Calu3 (cell line): ENCODE measurements at regions not wholly inside any gene's neighbourhood (a gene's known extent, or its start where the extent isn't known, plus 50 kb on each side); places are given as distances from the start of the nearest gene placed in this dataset.
"Not testable (repeated sequence)": the region's sequence is repeated elsewhere in the genome, so short reads cannot be mapped to it uniquely, and the experiment has no call there.

Experiments used
- BruUV-seq: library from RNA; stranded (reverse); fragments of 400-500 nt; replicated peaks from 2 replicates; lab custom pipeline; 2021; lab: Mats Ljungman, UMichigan
- CTCF ChIA-PET: fragments of 300-600 bp; sonication (Branson Sonifier 250); formaldehyde crosslinking; loops from one replicate; lab custom pipeline; 2022; ENCODE audit warnings: antibody characterized with exemption; lab: Charles Lee
- DNase-seq: peaks from one replicate; pipeline ENCODE4 v3.0.0; 2022
- H3K27ac Mint-ChIP-seq: one replicate; pipeline ENCODE4 v1.8.0; 2022; ENCODE audit warnings: mixed read lengths; ENCODE audit not compliant: unreplicated experiment
- H3K27me3 Mint-ChIP-seq: one replicate; pipeline ENCODE4 v1.8.0; 2022; ENCODE audit warnings: mixed read lengths; ENCODE audit not compliant: unreplicated experiment
- H3K36me3 Mint-ChIP-seq: one replicate; pipeline ENCODE4 v1.8.0; 2022; ENCODE audit warnings: mild to moderate bottlenecking, moderate library complexity, mixed read lengths; ENCODE audit not compliant: insufficient read depth, unreplicated experiment
- H3K4me1 Mint-ChIP-seq: one replicate; pipeline ENCODE4 v1.8.0; 2022; ENCODE audit warnings: mild to moderate bottlenecking, low read depth, mixed read lengths; ENCODE audit not compliant: unreplicated experiment
- H3K4me3 Mint-ChIP-seq: one replicate; pipeline ENCODE4 v1.8.0; 2022; ENCODE audit warnings: mild to moderate bottlenecking, low read depth, moderate library complexity, mixed read lengths; ENCODE audit not compliant: unreplicated experiment
- H3K9me3 Mint-ChIP-seq: one replicate; pipeline ENCODE4 v1.8.0; 2022; ENCODE audit warnings: low read depth, mixed read lengths; ENCODE audit not compliant: unreplicated experiment
- intact Hi-C: fragments of 100-400 bp; cut with micrococcal nuclease; formaldehyde crosslinking; loops from one replicate; pipeline ENCODE4 v1.10.0; 2022; ENCODE audit not compliant: unreplicated experiment
- TF ChIP-seq, protein P1 (sequence below): fragments of 200-600 bp; IDR thresholded peaks from one replicate; pipeline ENCODE4 v1.8.0; 2022; ENCODE audit warnings: antibody characterized with exemption; ENCODE audit not compliant: unreplicated experiment

DNA sequence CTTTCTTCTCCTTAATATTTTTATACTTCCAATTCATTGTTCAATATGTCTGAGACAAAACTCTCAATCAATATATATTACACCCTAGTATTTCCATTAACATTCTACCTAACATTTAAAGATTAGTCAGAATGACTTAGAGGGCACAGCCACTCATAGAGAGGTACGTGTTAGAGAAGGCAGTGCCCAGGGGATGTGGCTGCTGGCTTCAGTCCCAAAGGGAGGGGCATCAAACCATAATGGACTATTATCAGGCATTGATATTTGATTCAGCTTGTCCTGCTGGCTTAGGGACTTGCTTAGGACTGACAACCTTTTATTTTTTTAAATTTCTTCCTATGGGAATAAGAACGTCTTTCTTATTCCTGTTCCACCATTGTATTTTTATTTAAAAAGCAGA is 1392.0 kb upstream of the ATXN8OS start:
- no peaks in the 10 kb centered on the region for H3K27me3 Mint-ChIP-seq
- intact Hi-C loops, result no loop called here
- no peaks in the 10 kb centered on the region for H3K4me1 Mint-ChIP-seq
- TF ChIP-seq, protein P1, sequence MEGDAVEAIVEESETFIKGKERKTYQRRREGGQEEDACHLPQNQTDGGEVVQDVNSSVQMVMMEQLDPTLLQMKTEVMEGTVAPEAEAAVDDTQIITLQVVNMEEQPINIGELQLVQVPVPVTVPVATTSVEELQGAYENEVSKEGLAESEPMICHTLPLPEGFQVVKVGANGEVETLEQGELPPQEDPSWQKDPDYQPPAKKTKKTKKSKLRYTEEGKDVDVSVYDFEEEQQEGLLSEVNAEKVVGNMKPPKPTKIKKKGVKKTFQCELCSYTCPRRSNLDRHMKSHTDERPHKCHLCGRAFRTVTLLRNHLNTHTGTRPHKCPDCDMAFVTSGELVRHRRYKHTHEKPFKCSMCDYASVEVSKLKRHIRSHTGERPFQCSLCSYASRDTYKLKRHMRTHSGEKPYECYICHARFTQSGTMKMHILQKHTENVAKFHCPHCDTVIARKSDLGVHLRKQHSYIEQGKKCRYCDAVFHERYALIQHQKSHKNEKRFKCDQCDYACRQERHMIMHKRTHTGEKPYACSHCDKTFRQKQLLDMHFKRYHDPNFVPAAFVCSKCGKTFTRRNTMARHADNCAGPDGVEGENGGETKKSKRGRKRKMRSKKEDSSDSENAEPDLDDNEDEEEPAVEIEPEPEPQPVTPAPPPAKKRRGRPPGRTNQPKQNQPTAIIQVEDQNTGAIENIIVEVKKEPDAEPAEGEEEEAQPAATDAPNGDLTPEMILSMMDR, result no peak
- no peaks in the 10 kb centered on the region for H3K36me3 Mint-ChIP-seq
- DNase-seq, result no peak
- H3K9me3 Mint-ChIP-seq, result no peaks in the 10 kb centered on the region
- H3K4me3 Mint-ChIP-seq, result no peak overlapping the region
- H3K27ac Mint-ChIP-seq, result no peak overlapping the region
- BruUV-seq, result no TSS peak
- CTCF ChIA-PET, result no interaction called here

DNA sequence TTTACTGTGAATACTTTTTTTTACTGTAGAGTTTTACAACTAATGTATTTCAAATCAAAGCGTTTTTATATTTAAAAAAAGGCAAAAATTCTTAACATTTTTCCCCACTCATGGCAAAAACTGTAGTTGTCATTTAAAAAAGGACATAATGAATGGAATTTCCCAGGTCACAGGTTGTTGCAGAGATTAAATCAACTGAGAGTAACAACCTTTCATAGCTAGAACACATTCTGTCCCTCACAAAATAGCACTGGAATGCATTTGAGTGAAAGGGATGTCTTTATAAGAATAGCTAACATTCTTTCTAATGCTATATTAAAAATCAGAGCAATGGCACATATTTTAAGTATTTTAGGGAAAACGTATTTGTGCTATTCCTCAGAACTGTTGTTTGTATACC is 1393.3 kb upstream of the ATXN8OS start:
- Mint-ChIP-seq H3K4me3 (no peak overlapping the region), H3K9me3 (no peaks in the 10 kb centered on the region), H3K4me1 (no peaks in the 10 kb centered on the region), H3K27me3 (no peaks in the 10 kb centered on the region), H3K36me3 (no peaks in the 10 kb centered on the region), H3K27ac (no peak overlapping the region)
- DNase-seq, result no peak
- BruUV-seq, result no TSS peak
- intact Hi-C loops, result no loop called here
- CTCF ChIA-PET, result no interaction called here
- TF ChIP-seq, protein P1, result no peak

DNA sequence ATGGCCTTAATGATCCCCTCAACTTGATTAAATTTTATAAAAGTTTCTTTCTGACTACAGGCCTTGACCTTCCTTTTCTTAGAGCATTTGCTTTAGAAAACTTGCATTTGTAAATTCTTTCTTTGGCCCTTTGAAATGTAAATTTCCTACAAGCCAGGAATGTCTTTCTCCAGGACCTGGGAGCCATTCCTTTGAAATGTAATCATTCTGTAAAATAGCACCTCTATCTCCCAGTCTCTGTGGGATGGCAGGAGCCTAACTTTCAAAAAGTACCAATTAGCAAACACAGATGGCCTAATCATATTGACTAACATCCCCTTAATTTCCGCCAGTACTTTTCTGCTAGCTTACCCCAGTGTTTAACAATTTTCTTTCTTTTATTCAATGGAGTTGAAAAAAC is 1394.2 kb upstream of the ATXN8OS start:
- intact Hi-C loops, result no loop called here

DNA sequence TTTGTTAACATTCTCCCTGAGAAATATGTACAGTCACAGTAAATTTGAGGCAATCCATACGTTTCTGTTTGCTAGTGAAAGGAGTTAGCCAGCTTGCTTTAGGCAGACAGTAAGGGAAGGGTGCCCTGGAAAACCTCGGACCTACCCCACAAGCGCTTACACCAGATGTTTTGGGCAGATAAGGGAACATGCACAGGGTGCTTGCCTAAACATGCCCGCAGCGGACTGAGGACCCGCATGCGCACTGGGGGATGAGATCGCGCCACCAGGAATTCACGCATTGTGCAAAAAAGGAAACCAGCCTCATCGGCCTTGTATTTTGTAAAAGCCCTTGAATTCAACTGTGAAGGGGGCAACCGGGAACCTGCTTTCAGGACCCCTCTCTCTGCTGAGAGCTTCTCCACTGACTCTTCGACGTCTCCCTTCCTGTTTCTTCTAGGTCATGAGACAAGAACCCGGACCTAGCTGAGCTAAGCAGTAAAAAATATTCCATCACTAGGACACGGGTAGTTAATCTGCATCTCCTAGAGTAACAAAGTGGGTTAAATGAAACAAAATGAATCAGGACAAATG is 1399.2 kb upstream of the ATXN8OS start:
- TF ChIP-seq, protein P1, result no peak
- no peaks in the 10 kb centered on the region for H3K27me3 Mint-ChIP-seq
- H3K36me3 Mint-ChIP-seq, result no peaks in the 10 kb centered on the region
- H3K4me1 Mint-ChIP-seq, result no peaks in the 10 kb centered on the region
- DNase-seq, result no peak
- H3K27ac Mint-ChIP-seq, result no peak overlapping the region
- no TSS peak for BruUV-seq
- CTCF ChIA-PET, result no interaction called here
- H3K9me3 Mint-ChIP-seq, result peaks cover 2% of the 10 kb centered on the region
- no peak overlapping the region for H3K4me3 Mint-ChIP-seq
- intact Hi-C loops, result no loop called here

More for the DNA sequence above, 1394.2 kb upstream of the ATXN8OS start:
- CTCF ChIA-PET, result no interaction called here
- Mint-ChIP-seq H3K4me1 (no peaks in the 10 kb centered on the region), H3K36me3 (no peaks in the 10 kb centered on the region), H3K27ac (no peak overlapping the region), H3K4me3 (no peak overlapping the region), H3K27me3 (no peaks in the 10 kb centered on the region), H3K9me3 (no peaks in the 10 kb centered on the region)
- DNase-seq, result no peak
- no TSS peak for BruUV-seq
- TF ChIP-seq, protein P1, result no peak

DNA sequence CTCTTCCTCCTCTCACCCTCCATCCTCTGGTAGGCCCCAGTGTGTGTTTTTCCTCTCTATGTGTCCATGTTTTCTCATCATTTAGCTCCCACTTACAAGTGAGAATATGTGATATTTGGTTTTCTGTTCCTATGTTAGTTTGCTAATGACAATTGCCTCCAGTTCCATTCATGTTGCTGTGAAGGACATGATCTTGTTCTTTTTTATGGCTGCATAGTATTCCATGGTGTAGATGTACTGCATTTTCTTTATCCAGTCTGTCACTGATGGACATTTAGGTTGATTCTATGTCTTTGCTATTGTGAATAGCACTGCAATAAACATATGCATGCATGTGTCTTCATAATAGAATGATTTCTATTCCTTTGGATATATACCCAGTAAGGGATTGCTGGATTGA is 1401.6 kb upstream of the ATXN8OS start:
- DNase-seq, H3K36me3 Mint-ChIP-seq, H3K4me1 Mint-ChIP-seq, H3K4me3 Mint-ChIP-seq, BruUV-seq, H3K27me3 Mint-ChIP-seq, H3K27ac Mint-ChIP-seq, CTCF ChIA-PET, H3K9me3 Mint-ChIP-seq, intact Hi-C loops: not testable (repeated sequence)
